H9 (cell line): ENCODE measurements at regions not wholly inside any gene's neighbourhood (a gene's known extent, or its start where the extent isn't known, plus 50 kb on each side); places are given as distances from the start of the nearest gene placed in this dataset.

Experiments
- DNase-seq: peaks from one replicate; pipeline ENCODE4 v3.0.0-alpha.2; 2017
- H2AFZ ChIP-seq: one replicate; pipeline ENCODE4 v1.6.1; 2013; ENCODE audit warnings: mild to moderate bottlenecking, low read length, control low read depth, moderate library complexity
- H2AK5ac ChIP-seq: 2 replicates; pipeline ENCODE4 v1.6.1; 2013; ENCODE audit warnings: low read length, control low read depth, mixed read lengths; ENCODE audit not compliant: insufficient read length
- H2BK120ac ChIP-seq: one replicate; pipeline ENCODE4 v1.6.1; 2013; ENCODE audit warnings: low read depth, mild to moderate bottlenecking, low read length, control low read depth, inconsistent platforms; ENCODE audit not compliant: poor library complexity, severe bottlenecking
- H2BK12ac ChIP-seq: 2 replicates; pipeline ENCODE4 v1.6.1; 2013; ENCODE audit warnings: low read length, control low read depth, mixed read lengths, low read depth; ENCODE audit not compliant: insufficient read length
- H2BK15ac ChIP-seq: 2 replicates; pipeline ENCODE4 v1.6.1; 2013; ENCODE audit warnings: low read depth, low read length, control low read depth
- H2BK20ac ChIP-seq: one replicate; pipeline ENCODE4 v1.6.1; 2013; ENCODE audit warnings: low read depth, mild to moderate bottlenecking, low read length, control low read depth, inconsistent platforms; ENCODE audit not compliant: poor library complexity, severe bottlenecking
- H2BK5ac ChIP-seq: 2 replicates; pipeline ENCODE4 v1.6.1; 2013; ENCODE audit warnings: low read length, control low read depth, mixed read lengths; ENCODE audit not compliant: insufficient read length
- H3K14ac ChIP-seq: 2 replicates; pipeline ENCODE4 v1.6.1; 2013; ENCODE audit warnings: low read length, control low read depth; ENCODE audit not compliant: insufficient read depth
- H3K18ac ChIP-seq: 2 replicates; pipeline ENCODE4 v1.6.1; 2013; ENCODE audit warnings: low read depth, mild to moderate bottlenecking, mixed read lengths, low read length, control low read depth; ENCODE audit not compliant: insufficient read length
- H3K23ac ChIP-seq: 2 replicates; pipeline ENCODE4 v1.6.1; 2013; ENCODE audit warnings: low read length, control low read depth, mixed read lengths, low read depth; ENCODE audit not compliant: insufficient read length
- H3K23me2 ChIP-seq: 2 replicates; pipeline ENCODE4 v1.6.1; 2013; ENCODE audit warnings: low read depth, mild to moderate bottlenecking, mixed read lengths, low read length, control low read depth; ENCODE audit not compliant: insufficient read length, poor library complexity, severe bottlenecking
- H3K27ac ChIP-seq: 2 replicates; pipeline ENCODE4 v1.5.1; 2013; ENCODE audit warnings: low read length, control low read depth, mixed read lengths, low read depth; ENCODE audit not compliant: insufficient read length
- H3K27me3 ChIP-seq: 2 replicates; pipeline ENCODE4 v1.6.1; 2013; ENCODE audit warnings: low read length, control low read depth, inconsistent platforms; ENCODE audit not compliant: insufficient read depth
- H3K4ac ChIP-seq: 2 replicates; pipeline ENCODE4 v1.6.1; 2013; ENCODE audit warnings: low read depth, mild to moderate bottlenecking, control low read depth, inconsistent platforms, low read length, moderate library complexity
- H3K4me1 ChIP-seq: 2 replicates; pipeline ENCODE4 v1.6.1; 2013; ENCODE audit warnings: low read length, control low read depth, inconsistent platforms; ENCODE audit not compliant: insufficient read depth
- H3K4me2 ChIP-seq: 2 replicates; pipeline ENCODE4 v1.6.1; 2013; ENCODE audit warnings: low read length, control low read depth, mixed read lengths; ENCODE audit not compliant: insufficient read length, insufficient read depth
- H3K56ac ChIP-seq: 2 replicates; pipeline ENCODE4 v1.6.1; 2013; ENCODE audit warnings: low read depth, mild to moderate bottlenecking, mixed read lengths, low read length, control low read depth; ENCODE audit not compliant: insufficient read length
- H3K79me1 ChIP-seq: 2 replicates; pipeline ENCODE4 v1.6.1; 2013; ENCODE audit warnings: low read depth, mild to moderate bottlenecking, moderate library complexity, low read length, control low read depth, inconsistent platforms; ENCODE audit not compliant: insufficient read depth, poor library complexity, severe bottlenecking
- H3K79me2 ChIP-seq: 2 replicates; pipeline ENCODE4 v1.6.1; 2013; ENCODE audit warnings: low read length, control low read depth, inconsistent platforms; ENCODE audit not compliant: insufficient read depth
- H3K9ac ChIP-seq: 2 replicates; pipeline ENCODE4 v1.6.1; 2013; ENCODE audit warnings: low read length, control low read depth, mixed read lengths; ENCODE audit not compliant: insufficient read length; ENCODE audit errors: extremely low read depth
- H3K9me3 ChIP-seq: one replicate; pipeline ENCODE4 v1.6.1; 2013; ENCODE audit warnings: low read depth, low read length, inconsistent platforms; ENCODE audit not compliant: control insufficient read depth
- H3T11ph ChIP-seq: one replicate; pipeline ENCODE4 v1.6.1; 2013; ENCODE audit warnings: mild to moderate bottlenecking, low read length, control low read depth, inconsistent platforms
- H4K20me1 ChIP-seq: one replicate; pipeline ENCODE4 v1.6.1; 2013; ENCODE audit not compliant: control insufficient read depth, insufficient read length, insufficient read depth
- H4K5ac ChIP-seq: 2 replicates; pipeline ENCODE4 v1.6.1; 2013; ENCODE audit warnings: low read depth, mild to moderate bottlenecking, mixed read lengths, low read length, control low read depth; ENCODE audit not compliant: insufficient read length
- H4K8ac ChIP-seq: replicated peaks from 2 replicates; pipeline ENCODE4 v1.6.1; 2013; ENCODE audit warnings: low read length, control low read depth, mixed read lengths, low read depth; ENCODE audit not compliant: insufficient read length
- H4K91ac ChIP-seq: 2 replicates; pipeline ENCODE4 v1.6.1; 2013; ENCODE audit warnings: low read depth, mild to moderate bottlenecking, moderate library complexity, mixed read lengths, low read length, control low read depth; ENCODE audit not compliant: insufficient read length
- H3K27ac Mint-ChIP-seq, 3 experiments: 2 replicates in 2 of 3; 3 replicates in 1 of 3; pipeline ENCODE4 v1.8.0; 2020 to 2021; ENCODE audit warnings: mixed read lengths in 3 of 3, mild to moderate bottlenecking in 1 of 3, moderate library complexity in 1 of 3
- H3K27me3 Mint-ChIP-seq: 2 replicates; pipeline ENCODE4 v1.8.0; 2021; ENCODE audit warnings: low read depth, mild to moderate bottlenecking, moderate library complexity, mixed read lengths
- H3K36me3 Mint-ChIP-seq, 3 experiments: 2 replicates in 2 of 3; 3 replicates in 1 of 3; pipeline ENCODE4 v1.8.0; 2020 to 2021; ENCODE audit warnings: low read depth in 3 of 3, mixed read lengths in 3 of 3; ENCODE audit not compliant: insufficient read depth in 1 of 3
- H3K4me1 Mint-ChIP-seq, 2 experiments: 2 replicates each; pipeline ENCODE4 v1.8.0; 2020; ENCODE audit warnings: mixed read lengths in 2 of 2
- H3K4me3 Mint-ChIP-seq, 2 experiments: 2 replicates in 1 of 2; 3 replicates in 1 of 2; pipeline ENCODE4 v1.8.0; 2020 to 2021; ENCODE audit warnings: mild to moderate bottlenecking in 2 of 2, mixed read lengths in 2 of 2, moderate library complexity in 1 of 2
- H3K9me3 Mint-ChIP-seq, 2 experiments: 2 replicates in 1 of 2; 3 replicates in 1 of 2; pipeline ENCODE4 v1.8.0; 2020; ENCODE audit warnings: mild to moderate bottlenecking in 2 of 2, mixed read lengths in 2 of 2, moderate library complexity in 1 of 2
- TF ChIP-seq, protein P1 (sequence below): fragments of 200-600 bp; sonication (generic); conservative IDR thresholded peaks from 3 replicates; pipeline ENCODE4 v1.8.0; 2021; ENCODE audit warnings: antibody characterized with exemption, mild to moderate bottlenecking

- Histone ChIP-seq H4K20me1 (no peaks in the 10 kb centered on the region), H2BK15ac (no peak overlapping the region), H3K56ac (no peak overlapping the region), H3K23me2 (no peaks in the 10 kb centered on the region), H2BK20ac (no peak overlapping the region), H3K4me2 (no peak overlapping the region), H3K79me2 (no peaks in the 10 kb centered on the region), H3T11ph (no peak overlapping the region), H4K5ac (no peak overlapping the region), H3K23ac (no peak overlapping the region), H3K9ac (no peak overlapping the region), H3K9me3 (no peaks in the 10 kb centered on the region), H2AK5ac (no peak overlapping the region), H4K8ac (no peak overlapping the region), H4K91ac (no peak overlapping the region), H3K18ac (no peak overlapping the region), H3K27me3 (no peaks in the 10 kb centered on the region), H3K14ac (no peak overlapping the region), H3K27ac (no peak overlapping the region), H3K4ac (no peak overlapping the region), H2BK12ac (no peak overlapping the region), H2BK5ac (no peak overlapping the region), H3K79me1 (no peaks in the 10 kb centered on the region), H2BK120ac (no peak overlapping the region), H2AFZ (no peak overlapping the region), H3K4me1 (no peaks in the 10 kb centered on the region; the same call in 1 of the 2 replicates)
- Mint-ChIP-seq H3K4me1 (peaks cover 0 to 2% of the 10 kb centered on the region in 2 experiments; a peak in 1 of 4 replicates), H3K27ac (no peak overlapping the region), H3K9me3 (no peaks in the 10 kb centered on the region), H3K4me3 (no peak overlapping the region), H3K36me3 (no peaks in the 10 kb centered on the region), H3K27me3 (no peaks in the 10 kb centered on the region)
- DNase-seq: no peak
- TF ChIP-seq, protein P1, sequence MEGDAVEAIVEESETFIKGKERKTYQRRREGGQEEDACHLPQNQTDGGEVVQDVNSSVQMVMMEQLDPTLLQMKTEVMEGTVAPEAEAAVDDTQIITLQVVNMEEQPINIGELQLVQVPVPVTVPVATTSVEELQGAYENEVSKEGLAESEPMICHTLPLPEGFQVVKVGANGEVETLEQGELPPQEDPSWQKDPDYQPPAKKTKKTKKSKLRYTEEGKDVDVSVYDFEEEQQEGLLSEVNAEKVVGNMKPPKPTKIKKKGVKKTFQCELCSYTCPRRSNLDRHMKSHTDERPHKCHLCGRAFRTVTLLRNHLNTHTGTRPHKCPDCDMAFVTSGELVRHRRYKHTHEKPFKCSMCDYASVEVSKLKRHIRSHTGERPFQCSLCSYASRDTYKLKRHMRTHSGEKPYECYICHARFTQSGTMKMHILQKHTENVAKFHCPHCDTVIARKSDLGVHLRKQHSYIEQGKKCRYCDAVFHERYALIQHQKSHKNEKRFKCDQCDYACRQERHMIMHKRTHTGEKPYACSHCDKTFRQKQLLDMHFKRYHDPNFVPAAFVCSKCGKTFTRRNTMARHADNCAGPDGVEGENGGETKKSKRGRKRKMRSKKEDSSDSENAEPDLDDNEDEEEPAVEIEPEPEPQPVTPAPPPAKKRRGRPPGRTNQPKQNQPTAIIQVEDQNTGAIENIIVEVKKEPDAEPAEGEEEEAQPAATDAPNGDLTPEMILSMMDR: no peak
These were observed 84.5 kb upstream of the MYCN start for GRCh38 chr2:15855766-15856260.
